Activated B cell treated with CpG ODN at 0.5 μM for 24 hours (primary cell): ENCODE measurements at regions not wholly inside any gene's neighbourhood (a gene's known extent, or its start where the extent isn't known, plus 50 kb on each side); places are given as distances from the start of the nearest gene placed in this dataset.

ENCODE experiments used
- ATAC-seq: fragments of 200-7000 bp; cut with Tn5 transposase; one replicate; pipeline ENCODE4 v1.10.0; 2021; ENCODE audit warnings: low read depth, mild to moderate bottlenecking, moderate library complexity
- CTCF ChIA-PET: fragments of 350-600 bp; sonication (Branson Sonifier 250); formaldehyde crosslinking; loops from one replicate; lab custom pipeline; 2021; ENCODE audit warnings: antibody characterized with exemption; lab: Charles Lee
- POLR2A ChIA-PET: fragments of 350-600 bp; sonication (Branson Sonifier 250); formaldehyde crosslinking; loops from one replicate; lab custom pipeline; 2021; ENCODE audit warnings: antibody characterized with exemption; lab: Charles Lee
- DNase-seq: peaks from one replicate; pipeline ENCODE4 v3.0.0; 2022
- H3K27ac Mint-ChIP-seq: one replicate; pipeline ENCODE4 v1.8.0; 2020; ENCODE audit warnings: mixed read lengths
- H3K27me3 Mint-ChIP-seq: one replicate; pipeline ENCODE4 v1.8.0; 2021; ENCODE audit warnings: mixed read lengths
- H3K36me3 Mint-ChIP-seq: one replicate; pipeline ENCODE4 v1.8.0; 2021; ENCODE audit warnings: low read depth, mixed read lengths
- H3K4me1 Mint-ChIP-seq: one replicate; pipeline ENCODE4 v1.8.0; 2021; ENCODE audit warnings: mixed read lengths
- H3K4me3 Mint-ChIP-seq: one replicate; pipeline ENCODE4 v1.8.0; 2020; ENCODE audit warnings: mild to moderate bottlenecking, mixed read lengths
- H3K9me3 Mint-ChIP-seq: one replicate; pipeline ENCODE4 v1.8.0; 2020; ENCODE audit warnings: mixed read lengths
- CTCF ChIP-seq: fragments of 200-600 bp; IDR thresholded peaks from one replicate; pipeline ENCODE4 v1.8.0; 2022; ENCODE audit warnings: antibody characterized with exemption, mild to moderate bottlenecking
- intact Hi-C: fragments of 100-400 bp; cut with micrococcal nuclease; formaldehyde crosslinking; loops from one replicate; pipeline ENCODE4 v1.15.1; 2024

- no peak for TF ChIP-seq CTCF
- no peaks in the 10 kb centered on the region for H3K9me3 Mint-ChIP-seq
- CTCF ChIA-PET, result no interaction called here
- no peaks in the 10 kb centered on the region for H3K27me3 Mint-ChIP-seq
- no peak overlapping the region for H3K4me3 Mint-ChIP-seq
- no peak for ATAC-seq
- no peaks in the 10 kb centered on the region for H3K36me3 Mint-ChIP-seq
- POLR2A ChIA-PET, result no interaction called here
- H3K27ac Mint-ChIP-seq, result no peak overlapping the region
- intact Hi-C loops, result no loop called here
- no peak for DNase-seq
- no peaks in the 10 kb centered on the region for H3K4me1 Mint-ChIP-seq
Observed at GRCh38 chr1:55882931-55883330, 667.8 kb upstream of the USP24 start.

- Mint-ChIP-seq H3K27ac (no peak overlapping the region), H3K27me3 (no peaks in the 10 kb centered on the region), H3K4me1 (no peaks in the 10 kb centered on the region), H3K9me3 (no peaks in the 10 kb centered on the region), H3K36me3 (no peaks in the 10 kb centered on the region), H3K4me3 (no peak overlapping the region)
- CTCF ChIA-PET, result no interaction called here
- DNase-seq (no peak), ATAC-seq (no peak)
- POLR2A ChIA-PET, result no interaction called here
- TF ChIP-seq CTCF, result no peak
- intact Hi-C loops, result no loop called here
Observed at GRCh38 chr1:55879346-55879745, 664.2 kb upstream of the USP24 start.

GRCh38 chr1:55877437-55878232 lies 662.5 kb upstream of the USP24 start:
- Mint-ChIP-seq H3K27me3 (no peaks in the 10 kb centered on the region), H3K27ac (no peak overlapping the region), H3K4me3 (no peak overlapping the region), H3K4me1 (no peaks in the 10 kb centered on the region), H3K36me3 (no peaks in the 10 kb centered on the region), H3K9me3 (no peaks in the 10 kb centered on the region)
- intact Hi-C loops, result no loop called here
- ChIA-PET CTCF (no interaction called here), POLR2A (no interaction called here)
- TF ChIP-seq CTCF, result no peak
- DNase-seq (no peak), ATAC-seq (no peak)

GRCh38 chr1:55876276-55877060 lies 661.3 kb upstream of the USP24 start:
- Mint-ChIP-seq H3K27me3 (no peaks in the 10 kb centered on the region), H3K4me3 (no peak overlapping the region), H3K9me3 (no peaks in the 10 kb centered on the region), H3K4me1 (no peaks in the 10 kb centered on the region), H3K27ac (no peak overlapping the region), H3K36me3 (no peaks in the 10 kb centered on the region)
- POLR2A ChIA-PET, result no interaction called here
- TF ChIP-seq CTCF, result no peak
- DNase-seq, result no peak
- CTCF ChIA-PET, result no interaction called here
- intact Hi-C loops, result no loop called here
- ATAC-seq, result no peak

- H3K27me3 Mint-ChIP-seq, result peaks cover 4% of the 10 kb centered on the region
- no peak for ATAC-seq
- H3K36me3 Mint-ChIP-seq, result no peaks in the 10 kb centered on the region
- intact Hi-C loops, result no loop called here
- H3K27ac Mint-ChIP-seq, result no peak overlapping the region
- POLR2A ChIA-PET, result no interaction called here
- no peaks in the 10 kb centered on the region for H3K9me3 Mint-ChIP-seq
- CTCF ChIA-PET, result no interaction called here
- H3K4me1 Mint-ChIP-seq, result no peaks in the 10 kb centered on the region
- H3K4me3 Mint-ChIP-seq, result no peak overlapping the region
- DNase-seq, result no peak
- no peak for TF ChIP-seq CTCF
Observed at GRCh38 chr1:55870106-55870505, 654.9 kb upstream of the USP24 start.
